ENCODE measurements at regions not wholly inside any gene's neighbourhood (a gene's known extent, or its start where the extent isn't known, plus 50 kb on each side); places are given as distances from the start of the nearest gene placed in this dataset.

DNA sequence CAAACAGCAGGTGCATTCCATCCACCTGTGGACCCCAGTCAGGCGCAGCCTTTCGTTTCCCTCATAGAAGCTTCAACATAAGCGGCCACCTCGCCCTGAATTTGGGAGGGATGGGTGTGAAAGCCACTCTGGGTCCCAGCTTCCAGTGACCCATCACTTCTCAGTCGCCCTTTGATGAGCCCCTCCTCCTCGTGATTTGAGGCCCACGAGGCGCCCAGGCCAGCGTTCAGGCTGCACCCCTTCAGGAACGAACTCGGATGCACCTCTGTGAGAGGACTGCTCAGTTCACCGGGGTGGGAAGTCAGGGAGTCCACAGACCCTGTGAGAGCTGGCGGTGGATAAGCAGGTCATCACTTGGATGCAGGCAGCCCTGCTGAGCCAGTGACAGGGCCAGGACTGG is 1118.2 kb downstream of the BRD1 start:
- no peak for DNase-seq (ENCODE audit: low read depth)

DNA sequence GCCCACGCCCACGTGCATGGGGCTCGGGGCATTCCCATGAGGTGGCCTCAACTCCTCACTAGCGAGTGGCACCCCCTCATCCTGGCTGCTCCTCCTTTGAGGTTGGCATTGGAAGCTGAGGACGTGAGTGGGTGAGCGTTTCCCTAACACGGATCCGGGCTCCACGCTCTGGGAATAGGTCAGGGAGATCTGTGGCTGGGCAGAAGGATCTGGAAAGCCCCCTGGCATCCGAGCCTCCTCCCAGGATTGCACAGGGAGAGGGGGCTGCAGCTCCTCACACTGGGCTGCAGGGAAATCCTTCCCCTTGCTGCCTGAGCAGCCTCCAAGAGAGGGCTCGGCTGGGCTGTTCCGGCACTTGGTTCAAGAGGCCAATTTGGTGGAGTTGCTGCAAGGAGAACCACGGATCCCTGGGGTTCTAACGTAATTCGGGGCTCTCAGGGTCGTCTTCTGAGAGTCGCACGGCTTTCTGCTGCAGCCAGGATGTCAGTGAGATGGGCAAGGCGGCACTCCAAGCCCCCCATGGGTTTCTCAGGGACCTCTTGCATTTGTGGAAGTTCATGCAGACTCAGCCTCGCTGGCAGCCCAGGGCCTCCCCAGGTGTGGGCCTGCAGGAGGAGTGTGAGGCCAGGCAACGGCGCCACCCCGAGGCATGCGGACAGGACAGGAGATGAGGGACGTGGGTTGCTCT is 1119.0 kb downstream of the BRD1 start:
- no peak for DNase-seq (ENCODE audit: low read depth)

DNA sequence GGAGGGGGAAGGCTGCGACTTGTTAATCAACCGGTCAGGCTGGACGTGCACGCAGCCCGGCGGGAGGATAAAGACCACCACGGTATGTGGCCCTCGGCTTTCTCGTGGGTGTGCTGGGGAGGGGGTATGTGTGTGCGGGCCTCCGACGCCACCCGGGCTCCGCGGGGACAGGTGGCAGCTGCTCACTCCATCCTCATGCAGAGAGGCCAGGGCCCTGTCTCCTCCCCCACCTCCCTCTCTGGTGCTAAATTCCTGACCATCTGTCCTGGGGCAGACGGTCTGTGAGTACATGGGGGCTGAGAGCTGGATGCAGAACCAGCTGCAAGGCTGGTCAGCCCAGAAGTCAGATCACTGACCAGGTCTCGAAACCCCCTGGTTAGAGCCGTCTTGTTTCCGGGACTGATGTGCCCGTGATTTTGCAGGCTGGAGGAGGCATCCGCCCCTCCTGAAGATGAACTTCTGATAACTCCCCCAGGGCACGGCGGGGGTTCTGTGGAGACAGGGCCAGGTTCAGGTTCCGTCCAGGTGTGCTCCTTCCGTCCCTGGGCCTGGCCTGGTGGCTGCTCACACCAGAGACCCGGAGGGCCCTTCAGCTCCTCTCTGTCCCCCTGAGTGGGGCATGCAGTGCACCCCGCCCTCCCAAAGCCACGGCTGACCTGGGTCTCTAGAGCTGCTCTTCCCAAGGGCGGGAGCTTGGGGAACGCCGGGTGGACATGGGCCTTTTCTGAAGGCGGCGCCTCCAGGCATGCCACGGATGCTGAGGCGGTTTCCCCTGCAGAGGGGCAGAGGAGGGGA is 1119.7 kb downstream of the BRD1 start:
- DNase-seq (ENCODE audit: low read depth): no peak

DNA sequence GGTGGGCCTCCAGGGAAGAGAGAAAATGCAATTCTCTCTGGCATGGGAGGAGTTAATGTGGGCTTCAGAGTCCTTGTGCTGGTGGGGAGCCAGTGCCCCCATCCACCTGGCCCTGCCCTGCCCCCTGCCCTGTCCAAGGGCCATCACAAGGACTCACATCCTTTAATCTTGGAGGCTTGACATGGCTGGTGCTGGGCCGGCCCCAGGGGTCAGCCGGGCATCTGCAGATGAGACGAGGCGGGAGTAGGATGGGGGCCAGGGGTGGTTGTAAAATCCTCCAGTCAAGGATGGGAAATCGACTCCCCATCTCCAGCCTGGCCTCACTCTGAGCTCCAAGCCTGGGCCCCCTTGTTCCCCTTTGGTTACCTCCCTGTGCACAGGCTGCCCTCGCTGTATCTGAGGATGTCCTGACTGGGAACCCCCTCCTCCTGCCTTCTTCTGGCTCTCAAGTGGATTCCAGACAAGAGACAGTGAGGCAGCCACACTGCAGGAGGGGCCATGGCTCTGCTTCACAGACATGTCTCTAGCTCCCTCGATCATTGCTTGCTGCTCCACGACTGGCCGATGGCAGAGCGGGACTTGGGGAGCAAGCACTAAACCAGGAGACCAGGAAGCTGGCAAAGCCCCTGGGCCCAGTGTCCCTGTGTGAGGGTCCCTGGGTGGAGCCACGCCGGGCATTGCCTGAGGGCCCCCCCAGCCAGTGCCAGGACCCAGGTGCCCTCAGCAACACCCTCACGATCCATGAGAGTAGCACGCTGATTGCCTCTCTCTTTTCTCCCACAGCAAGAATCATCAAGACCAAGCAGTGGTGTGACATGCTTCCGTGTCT is 1120.5 kb downstream of the BRD1 start:
- DNase-seq (ENCODE audit: low read depth): no peak

DNA sequence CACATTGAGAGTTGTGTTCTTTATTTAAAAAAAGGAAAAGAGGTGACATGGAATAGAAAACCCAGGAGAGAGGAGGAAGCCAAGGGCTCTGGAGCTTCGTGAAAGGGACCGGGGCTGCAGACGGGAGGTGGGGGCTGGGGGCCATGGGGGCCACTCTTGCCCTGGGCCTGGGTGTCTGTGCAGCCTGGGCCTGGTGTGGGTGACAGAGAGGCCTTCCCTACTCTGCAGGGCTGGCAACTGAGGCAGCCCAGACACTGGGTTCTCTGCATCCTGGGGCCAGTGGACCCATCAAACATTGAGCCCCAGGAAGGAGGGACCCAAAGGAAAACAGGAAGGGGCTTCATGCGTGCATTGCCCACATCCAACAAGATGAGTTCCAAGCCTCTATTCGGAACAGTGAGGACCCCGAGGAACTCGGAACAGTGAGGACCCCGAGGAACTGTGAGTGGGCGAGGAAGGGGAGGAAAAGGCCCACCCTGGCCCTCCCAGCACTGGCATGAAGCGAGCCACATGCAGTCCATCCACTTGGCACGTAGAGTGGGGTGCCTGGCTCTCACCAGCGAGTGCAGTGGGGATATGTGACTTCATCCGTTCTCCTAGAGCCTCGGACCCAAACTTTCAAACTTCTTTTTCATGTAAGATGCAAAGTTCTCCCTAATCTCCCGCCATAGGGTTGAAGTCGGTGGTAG is 1121.6 kb downstream of the BRD1 start:
- no peak for DNase-seq (ENCODE audit: low read depth)

DNA sequence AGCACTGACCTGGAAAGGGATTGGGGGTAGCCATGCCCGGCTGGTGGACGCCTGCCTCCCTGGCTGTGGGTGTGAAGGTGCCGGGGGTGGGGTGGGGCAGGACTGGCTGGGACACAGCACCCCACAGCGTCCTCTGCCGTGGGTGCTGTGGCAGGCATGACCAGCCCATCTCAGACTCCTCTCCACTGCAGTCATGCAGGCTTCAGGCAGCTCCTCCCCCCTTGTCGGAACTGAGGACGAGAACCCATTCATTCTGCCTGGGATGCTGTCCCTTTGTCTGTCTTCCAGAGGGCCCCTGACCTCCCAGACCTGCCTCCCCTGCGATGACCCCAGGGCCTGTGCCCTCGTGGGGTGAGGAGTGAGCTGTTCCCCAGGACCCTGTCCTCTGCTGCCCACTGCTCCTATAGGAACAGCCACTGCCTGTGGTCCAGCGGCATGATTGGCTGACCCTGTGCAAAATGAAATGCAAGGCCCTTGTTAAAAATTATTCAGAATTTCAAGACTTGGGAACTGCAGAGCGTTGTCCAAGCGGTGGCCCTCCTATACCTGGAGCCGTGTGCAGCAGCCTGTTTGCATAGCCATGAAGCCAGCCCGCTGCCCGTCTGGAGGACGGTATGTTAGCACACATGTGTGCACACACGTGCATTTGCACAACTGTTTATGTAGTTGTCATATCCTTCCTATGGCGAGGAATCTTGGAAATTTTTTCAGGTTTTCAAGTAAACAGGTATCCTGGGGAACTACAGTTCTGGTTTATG is 1122.3 kb downstream of the BRD1 start:
- DNase-seq (ENCODE audit: low read depth): no peak

DNA sequence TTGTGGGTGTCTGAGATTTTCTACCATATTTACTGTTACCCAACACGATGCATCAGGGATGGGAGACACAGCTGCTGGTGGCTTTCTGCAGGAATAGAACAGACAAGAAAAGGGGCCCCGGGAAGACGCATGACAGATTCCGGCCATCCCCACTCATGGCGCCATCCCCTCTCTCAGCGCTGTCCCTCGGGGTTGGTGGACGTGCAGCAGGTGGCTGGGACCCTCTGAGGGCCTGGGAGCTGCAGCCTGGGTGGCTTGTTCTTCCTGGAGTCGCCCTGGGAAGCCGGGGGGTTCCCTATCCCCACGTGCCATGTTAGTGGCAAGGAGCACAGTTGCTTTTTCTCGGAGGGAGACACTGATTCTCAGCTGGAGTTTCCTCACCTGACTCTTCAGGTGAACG is 1123.3 kb downstream of the BRD1 start:
- no peak for DNase-seq (ENCODE audit: low read depth)

DNA sequence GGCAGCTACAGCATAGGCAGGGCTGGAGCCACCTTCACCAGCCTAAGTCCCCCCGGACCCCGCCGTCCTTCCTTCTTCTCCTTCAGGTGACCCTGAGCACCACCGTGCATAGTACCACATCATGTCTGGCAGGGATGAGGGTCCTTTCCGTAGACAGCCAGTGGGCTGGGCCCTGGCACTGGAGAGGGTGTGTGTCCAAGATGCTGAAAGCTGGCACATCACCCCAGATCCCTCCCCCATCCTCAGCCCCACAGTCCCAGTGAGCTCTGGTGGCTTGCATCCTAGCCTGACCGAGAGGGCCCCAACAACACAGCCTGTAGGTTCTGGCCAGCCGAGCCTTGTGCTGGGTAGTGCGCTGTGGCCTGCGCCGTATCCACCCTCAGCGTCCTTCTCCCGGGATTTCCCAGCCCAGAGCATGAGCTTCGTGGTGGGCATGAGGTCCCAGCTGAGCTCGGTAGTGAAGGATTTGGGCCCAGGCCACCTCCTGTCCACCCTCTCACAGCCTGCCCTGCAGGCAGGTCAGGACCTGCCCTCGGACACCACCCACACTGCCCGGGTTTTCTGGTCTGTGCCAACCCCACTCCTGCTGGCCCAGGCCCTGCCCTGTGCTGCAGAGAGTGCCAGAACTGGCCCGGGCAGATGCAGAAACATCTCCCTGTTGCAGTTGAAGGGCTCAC is 1124.3 kb downstream of the BRD1 start:
- DNase-seq (ENCODE audit: low read depth): no peak

DNA sequence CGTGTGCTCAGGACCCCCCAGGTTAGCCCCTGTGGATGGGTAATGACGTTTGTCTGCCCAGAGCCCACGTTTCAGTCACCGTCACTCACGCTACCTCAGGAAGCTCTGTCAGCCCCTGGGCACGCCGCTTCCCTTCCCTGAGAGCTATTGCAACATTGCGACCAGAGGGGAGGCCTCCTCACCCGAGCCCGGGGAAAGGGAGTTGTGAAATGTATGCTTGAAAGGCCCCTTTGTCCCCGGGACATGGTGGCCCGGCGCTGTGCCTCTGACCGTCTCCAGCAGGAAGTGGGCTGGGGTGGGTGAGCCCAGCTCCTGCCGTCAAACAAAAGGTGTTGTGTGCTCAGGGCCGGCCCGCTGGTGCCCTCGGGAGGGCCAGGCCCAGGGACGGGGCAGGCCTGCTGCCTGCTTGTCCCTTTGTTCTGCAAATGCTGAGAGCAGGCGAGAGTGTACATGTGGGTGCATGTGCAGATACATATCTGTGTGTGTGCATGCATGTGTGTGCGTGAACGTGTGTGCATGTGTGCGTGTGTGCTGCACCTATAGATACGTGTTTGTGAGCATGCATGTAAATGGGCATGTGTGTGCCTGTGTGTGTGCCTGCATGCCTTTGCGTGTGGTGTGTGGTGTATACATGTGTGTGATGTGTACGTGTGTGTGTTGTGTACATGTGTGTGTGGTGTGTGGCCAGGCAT is 1125.0 kb downstream of the BRD1 start:
- DNase-seq (ENCODE audit: low read depth): no peak

DNA sequence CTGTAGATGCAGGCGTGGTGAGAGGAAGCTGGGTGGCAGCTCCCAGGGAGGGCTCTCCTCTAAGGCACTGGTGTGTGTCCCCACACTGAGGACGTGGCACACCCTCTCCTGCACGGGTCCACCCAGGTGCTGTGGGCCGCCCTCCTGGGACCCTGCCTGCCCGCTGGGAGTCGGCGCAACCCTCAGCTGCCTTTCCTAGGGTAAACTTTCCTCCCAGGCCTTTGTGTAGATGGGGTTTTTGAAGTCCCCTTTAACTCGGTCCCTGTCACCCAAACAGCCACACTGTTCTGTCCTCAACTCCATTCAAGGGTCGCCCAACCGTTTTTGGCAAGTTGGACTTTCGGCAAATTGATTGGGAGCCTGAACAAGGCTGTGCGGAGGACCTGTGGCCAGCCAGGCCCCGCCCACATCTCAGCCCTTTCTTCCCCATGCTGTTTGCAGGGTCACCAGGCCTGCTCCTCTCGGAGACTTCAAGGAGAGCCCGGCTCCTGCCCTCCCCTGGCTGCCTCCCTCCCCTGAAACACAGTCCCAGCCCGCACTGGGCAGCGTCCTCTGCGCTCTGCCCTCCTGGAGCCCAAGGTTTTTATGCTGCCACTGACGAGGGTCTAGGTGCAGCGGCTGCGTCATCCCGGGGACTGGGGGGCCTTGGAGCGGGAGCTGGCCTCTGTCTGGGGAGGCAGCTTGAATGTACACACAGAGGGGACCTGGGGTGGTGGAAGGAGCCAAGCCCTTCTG is 1126.2 kb downstream of the BRD1 start:
- DNase-seq (ENCODE audit: low read depth): no peak

DNA sequence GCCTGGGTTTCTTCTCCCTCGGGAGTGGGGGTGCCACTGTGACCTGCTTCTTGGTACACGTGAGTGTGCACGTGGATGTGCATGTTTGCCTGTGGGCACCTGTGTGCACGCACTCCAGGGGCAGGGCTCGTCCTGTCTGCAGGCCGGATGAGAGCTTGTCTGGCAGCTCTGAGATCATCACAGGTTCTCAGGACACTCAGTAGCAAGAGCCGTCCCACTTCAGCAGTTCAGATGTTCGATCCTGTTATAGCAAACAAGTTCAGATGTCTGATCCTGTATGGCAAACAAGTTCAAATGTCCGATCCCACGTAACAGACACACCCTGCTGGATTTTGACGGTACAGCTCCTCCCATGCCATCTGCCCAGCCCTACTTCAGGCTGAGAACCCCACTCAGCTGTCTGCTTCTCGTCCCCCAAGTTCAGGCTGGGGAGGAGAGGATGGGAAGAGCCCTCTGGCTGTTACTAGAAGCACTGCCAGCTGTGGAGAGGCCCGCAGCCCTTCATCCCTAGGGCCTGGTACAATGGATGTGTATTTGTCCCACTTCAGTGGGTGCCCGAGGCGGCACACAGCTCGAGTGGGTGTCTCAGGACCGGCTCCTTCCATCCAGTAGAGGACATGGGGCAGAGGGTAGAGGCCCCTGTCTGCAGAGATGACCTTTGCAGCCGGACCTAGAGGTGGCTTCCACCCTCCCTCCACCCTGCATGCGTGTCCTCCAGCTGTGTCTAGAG is 1126.9 kb downstream of the BRD1 start:
- DNase-seq (ENCODE audit: low read depth): no peak

DNA sequence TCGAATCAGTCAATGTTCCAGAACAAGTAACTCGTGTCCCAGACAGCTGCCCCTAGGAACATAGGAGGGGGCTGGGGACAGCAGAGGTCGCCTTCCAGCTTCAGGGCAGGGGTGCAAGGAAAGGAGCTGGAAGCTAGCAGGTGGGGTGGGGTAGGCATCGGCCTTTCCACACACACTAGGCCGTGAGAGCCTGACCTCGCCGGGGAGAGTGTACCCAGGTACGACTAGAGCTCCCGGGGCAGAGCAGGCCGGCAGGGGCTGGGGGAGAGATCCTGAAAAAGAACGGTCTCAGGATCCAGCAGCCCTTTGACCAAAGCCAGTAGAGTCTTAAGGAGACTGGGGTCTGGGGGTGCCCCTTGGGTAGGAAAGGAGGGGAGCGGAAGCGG is 1127.5 kb downstream of the BRD1 start:
- no peak for DNase-seq (ENCODE audit: low read depth)

DNA sequence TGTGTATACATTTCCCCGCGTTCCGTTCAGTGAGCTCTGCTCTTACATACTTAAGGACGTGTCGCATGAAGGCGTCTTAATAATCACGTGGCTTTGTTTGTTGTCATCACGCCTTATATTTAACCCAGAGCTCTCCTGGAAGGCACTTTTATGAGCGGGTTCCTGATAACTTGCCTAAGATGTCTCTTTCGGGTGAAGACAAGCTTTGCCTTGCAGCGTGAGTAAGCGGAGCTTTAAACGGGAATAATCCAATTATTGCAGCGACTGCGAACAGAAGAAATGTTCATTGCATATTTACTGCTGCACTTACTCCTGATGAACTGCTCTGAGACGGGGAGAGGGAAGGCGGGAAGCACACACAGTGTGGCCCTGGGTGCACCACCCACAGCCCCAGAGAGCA is 1128.2 kb downstream of the BRD1 start:
- DNase-seq (ENCODE audit: low read depth): no peak

DNA sequence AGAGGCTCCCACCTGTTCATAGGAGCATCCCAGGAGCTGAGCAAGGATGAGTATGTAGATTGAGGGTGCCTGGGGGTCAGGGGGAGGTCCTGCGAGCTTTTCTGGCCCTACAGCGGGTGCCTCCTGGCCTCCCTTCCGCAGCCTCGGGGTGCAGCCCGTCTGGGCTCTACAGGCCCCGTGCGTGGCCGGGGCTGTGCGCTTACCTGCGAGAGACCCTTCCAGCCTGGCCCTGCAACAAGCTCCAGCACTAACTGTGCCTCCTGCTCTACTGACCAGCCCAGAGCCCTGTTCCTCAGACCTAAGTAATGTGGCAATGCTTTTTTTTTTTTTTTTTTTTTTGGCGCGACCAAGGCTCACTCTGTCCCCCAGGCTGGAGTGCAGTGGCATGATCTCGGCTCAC is 1129.1 kb downstream of the BRD1 start:
- no peak for DNase-seq (ENCODE audit: low read depth)

DNA sequence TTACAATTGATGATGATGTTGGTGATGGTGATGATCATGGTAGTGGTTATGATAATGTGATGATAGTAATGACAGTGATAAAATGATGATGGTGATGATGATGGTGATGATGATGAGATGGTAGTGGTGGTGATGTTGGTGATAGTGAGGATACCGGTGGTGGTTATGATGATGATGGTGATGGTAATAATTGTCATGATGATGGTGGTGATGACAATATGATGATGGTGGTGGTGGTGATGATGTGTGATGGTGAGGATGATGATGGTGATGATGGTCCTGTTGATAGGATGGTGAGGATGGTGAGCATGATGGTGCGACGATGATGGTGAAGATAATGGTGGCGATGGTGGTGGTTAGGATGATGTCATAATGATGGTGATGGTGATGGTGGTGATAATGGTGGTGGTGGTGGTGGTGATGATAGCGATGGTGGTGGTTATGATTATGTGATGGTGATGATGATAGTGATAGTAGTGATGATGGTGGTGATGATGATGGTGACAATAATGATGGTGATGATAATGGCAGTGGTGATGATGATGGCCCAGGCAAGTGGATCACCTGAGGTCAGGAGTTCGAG is 1129.9 kb downstream of the BRD1 start:
- DNase-seq (ENCODE audit: low read depth): no peak

DNA sequence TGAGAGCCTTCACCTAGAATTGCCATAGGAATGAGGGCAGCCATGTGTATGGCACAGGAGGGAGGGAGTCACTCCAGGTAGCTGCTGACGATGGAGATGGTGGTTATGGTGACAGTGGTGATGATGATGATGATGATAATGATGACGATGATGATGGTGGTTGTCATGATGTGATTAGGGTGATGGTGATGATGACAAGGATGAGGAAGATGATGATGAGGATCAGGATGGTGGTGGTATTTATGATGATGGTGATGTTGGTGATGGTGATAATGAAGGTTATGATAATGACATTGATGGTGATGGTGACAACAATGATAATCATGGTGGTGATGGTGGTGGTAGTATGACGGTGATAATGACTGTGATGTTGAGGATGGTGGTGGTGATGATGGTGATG is 1130.5 kb downstream of the BRD1 start:
- DNase-seq (ENCODE audit: low read depth): no peak

DNA sequence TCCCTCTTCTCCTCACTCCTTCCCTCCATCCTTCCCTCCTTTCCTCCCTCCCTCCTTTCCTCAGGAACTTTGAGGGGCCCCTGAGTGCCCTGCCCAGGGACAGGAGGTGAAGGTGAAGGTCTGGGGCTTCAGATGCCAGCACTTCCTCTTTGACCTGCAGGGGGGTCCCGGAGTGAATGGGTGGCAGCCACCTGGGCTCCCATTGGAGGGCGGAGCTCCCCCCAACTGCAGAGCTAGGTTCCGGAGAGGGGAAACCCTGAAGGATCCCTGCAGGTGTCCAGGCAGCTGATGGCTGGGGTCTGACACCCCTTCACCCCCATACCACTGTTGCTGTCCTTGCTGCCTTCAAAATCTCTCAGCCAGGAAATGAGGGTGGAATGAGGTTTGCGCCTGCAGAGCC is 1131.3 kb downstream of the BRD1 start:
- no peak for DNase-seq (ENCODE audit: low read depth)

DNA sequence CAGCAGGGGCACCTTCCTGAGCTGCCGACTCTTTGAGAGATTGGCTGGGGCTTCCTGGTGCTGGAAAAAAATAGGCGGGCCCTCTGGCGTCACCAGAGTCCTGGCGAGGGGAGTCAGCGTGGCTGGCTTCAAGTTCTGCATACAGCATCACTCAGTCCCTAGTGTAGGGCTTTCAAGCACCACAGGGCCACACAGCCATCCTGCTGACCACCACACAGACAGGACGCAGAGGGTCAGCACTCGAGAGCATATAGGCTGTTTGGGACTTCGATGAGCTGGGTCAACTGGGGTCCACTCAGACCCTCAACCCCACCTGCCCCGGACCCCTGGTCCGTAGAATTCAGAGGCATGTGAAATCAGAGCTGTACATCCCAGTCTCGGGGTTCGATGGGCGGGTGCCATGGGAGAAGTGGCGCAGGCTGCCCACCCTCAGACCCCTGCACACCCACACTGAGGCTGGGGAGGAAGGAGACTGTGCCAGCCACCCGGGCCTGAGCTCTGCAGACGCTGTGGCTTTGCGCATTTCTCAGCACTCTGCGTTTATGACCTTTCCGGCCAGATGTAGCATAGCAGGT is 1131.9 kb downstream of the BRD1 start:
- no peak for DNase-seq (ENCODE audit: low read depth)

All from HS-5 (cell line).